NCI-H82 treated with DMSO at 0.1 percent for 48 hours (cell line): ENCODE measurements at regions not wholly inside any gene's neighbourhood (a gene's known extent, or its start where the extent isn't known, plus 50 kb on each side); places are given as distances from the start of the nearest gene placed in this dataset.

Source experiments
- DNase-seq: peaks from one replicate; lab custom pipeline; 2025; ENCODE audit not compliant: unreplicated experiment; lab: John Stamatoyannopoulos, UW

DNA sequence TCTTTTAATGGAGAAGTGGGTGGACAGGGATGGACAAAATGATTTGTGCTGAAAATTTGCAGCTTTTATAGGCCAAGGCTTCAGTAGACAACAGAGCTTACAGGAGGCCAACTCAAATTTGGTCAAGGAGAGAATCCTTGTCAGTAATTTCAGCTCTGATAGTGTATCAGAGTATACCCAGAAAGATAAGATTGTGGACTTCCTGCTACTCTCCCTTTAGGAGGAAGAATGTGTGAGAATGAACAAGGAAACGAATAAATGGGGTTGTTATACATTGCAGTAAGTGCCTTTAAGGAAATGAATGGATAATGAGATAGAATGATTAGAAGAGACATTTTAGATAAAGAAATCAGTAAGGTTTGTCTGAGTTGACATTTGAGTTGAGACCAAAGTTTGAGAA is 519.9 kb downstream of the UTRN start:
- DNase-seq = no peak

DNA sequence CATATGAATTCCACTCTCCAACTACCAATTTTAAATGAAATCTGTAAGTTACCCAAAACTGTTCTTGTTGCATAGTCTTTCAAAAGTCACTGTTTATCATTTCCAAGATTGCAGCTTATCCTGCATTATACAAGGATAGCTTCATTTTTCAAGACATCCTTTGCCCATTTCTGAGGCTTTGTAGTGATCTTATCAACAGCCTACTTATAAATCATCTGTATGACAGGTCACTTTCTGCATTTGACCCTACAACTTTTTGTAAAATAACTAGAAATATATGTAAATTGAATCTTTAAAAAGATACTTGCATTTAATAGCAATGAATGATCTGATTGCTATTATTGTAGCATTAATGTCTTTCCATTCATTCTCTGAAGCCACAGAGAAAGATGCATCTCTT is 521.1 kb downstream of the UTRN start:
- no peak for DNase-seq

DNA sequence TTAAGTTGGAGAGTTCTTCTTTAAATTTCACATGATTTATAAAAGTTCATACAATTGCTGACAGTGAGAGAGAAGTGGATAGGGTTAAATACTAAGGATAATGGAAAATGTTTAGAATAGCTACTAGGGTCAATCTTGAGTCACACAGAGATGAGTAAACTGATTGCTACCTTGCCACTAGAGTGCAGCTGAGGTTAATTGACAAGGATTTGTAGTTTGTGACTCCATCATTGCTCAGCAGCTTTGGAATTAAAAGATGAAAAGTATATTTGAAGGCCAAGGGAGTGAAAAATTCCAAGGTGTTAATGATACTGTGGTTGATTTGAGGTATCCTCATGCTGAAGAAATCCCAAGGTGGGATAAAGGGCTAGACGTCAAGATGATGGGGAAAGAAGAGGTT is 524.0 kb downstream of the UTRN start:
- no peak for DNase-seq

DNA sequence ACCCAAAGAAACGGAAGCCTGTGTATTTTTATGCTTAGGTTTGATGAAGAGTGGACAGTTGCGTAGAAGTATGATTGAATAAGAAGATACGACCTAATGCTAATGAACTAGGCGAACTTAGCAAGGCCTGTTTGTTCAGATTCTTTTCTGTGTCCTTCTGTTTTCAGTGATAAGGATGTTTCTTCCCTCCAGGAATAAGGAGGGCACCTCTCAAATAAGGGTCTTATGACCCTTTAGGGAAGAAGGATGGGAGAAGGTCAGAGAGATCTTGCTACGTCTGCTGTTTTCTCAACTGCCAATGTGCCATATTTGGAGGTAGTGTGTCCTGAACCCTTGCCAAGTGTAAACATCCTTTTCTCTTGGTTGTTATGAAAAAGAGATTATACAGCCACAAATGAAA is 524.8 kb downstream of the UTRN start:
- DNase-seq = no peak

DNA sequence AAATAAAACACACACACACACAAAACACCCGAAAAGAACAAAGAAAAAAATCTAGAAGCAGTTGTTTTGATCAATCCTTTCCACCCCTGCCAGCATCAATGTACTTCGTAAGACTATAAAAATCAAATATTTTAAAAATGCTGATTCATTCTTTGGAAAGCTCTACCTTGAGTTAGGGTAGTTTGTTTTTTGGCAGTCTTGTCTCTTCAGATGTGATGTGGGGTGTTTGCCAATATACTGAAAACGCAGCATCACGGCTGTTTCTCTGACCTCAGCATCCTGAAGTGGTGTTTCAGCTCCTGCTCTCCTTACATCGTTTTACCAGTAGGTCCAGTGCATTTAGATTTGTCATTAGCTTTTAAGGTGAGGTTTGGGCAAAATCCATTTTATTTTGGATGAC is 526.0 kb downstream of the UTRN start:
- no peak for DNase-seq

DNA sequence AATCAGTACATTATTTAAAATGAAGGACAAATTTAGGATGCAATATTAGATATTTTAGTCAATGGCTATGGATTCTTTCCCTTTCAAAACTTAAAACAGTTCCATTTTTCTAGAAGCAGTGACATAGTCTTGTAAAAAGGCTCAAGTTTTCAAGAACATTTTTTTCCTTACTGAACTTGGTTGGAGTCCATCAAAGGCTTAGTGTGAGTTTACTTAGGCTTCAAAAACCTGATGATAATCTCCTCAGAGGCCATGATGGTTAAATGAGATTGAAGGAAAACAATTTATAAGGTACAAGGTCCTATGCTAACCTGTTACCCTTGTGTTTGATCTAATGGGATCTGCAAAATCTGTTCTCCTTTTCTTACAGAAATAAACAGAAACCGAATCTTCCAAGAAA is 531.8 kb downstream of the UTRN start:
- peak; percentile 82 for DNase-seq

DNA sequence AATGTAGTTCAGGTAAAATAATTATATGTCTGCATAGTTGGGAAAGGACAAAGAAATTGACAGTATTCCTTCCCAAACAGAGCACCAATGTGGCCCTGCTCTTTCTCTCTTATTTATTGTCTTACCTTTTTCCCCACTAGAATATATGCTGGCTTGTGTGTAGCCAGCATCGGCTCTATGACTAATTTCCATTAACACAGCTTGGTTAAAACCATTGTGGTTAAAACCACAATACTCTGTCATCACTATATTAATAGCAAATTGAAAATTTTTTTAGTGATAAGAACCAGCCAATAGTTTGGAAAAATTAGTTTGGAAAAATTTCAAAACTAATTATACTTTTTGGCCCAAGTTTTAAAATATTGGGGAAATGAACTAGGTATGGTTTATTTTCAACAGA is 535.1 kb downstream of the UTRN start:
- DNase-seq = no peak

DNA sequence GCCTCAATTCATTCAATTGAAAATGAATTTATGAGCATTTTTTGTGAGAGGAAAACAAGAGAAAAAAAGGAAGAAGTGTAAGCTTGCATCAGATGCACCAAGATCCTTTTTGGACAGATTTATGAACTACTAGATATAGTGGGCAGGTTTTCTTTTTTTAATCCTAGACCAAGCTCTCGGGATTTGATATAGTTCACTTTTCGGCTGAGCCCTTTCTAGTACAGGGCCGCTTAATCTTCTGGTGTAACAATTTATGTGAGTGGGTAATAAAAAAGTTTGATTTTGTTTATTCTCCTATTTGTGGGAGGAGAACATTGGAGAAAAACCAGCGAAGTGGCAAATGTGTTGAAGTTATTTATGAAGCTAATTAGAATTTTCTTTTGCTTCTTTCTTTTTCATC is 538.0 kb downstream of the UTRN start:
- DNase-seq = no peak

DNA sequence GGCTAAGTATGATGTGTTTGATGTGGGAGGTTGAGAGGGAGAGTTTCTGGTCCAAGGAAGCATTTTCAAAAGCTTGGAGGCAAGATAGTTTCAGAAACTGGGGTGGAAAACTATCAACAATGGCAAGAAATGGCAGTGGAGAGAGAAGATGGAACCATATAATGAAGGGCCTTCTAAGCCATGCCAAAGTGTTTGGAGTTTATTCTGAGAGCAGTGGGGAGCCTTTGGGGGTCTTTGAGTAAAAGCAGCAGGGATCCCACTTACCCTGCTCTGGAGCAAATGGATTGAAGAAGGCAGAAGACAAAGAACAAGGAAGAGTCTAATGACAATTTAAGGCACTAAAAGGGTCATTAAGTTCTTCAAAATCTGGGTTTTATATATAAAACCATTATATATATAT is 538.9 kb downstream of the UTRN start:
- DNase-seq = no peak

DNA sequence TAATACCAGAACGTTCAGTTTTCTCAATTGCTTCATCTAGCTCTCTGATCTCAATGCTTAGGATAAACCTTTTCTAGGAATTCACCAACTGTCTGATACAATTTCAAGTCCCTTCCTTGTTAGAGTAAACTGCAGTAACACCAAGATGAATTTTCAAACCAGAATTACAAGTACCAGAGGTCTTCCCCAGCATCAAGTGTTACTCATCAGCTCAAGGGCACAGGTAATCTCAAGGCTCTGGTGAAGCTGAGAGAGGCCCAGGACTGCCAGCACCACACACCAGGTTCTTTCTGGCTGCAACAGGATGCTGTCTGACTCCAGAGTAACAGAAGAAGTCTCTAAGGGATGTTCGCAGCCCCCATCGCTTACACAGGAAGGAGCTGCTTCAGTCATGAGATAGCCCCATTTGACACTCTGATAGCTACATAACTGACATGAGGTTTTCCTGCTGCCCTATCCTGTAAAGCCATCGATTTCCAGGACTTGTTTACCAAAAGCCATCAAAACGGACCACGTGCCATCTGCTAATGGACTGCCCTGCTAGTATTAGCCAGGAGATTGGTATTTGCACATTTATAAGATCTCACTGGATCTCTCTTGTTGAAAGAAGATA is 549.4 kb downstream of the UTRN start:
- no peak for DNase-seq

DNA sequence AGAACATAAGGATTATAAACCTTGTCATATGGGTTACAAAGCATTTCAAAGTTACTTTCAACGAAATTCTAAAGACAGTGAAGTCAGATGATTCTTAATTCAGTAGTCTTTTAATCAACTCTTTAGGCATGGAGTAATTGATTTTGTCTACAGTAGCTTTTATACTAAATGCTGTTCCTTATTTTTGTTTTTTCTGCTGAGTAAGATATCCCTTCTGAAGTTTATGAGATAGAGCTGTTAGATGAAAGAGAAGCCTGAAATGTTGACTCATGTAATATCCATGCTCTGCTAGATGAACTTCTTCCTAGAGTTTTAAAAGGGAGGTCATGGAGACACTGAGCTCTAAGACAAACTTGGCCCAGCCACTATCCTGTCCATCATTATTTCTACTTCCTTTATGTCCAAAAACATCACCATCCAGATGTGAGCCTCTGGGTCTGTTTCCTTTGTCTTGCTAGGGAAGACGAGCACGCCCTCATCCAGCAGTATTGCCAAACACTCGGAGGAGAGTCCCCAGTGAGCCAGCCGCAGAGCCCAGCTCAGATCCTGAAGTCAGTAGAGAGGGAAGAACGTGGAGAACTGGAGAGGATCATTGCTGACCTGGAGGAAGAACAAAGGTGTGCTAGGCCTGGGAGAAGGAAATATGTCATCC is 550.3 kb downstream of the UTRN start:
- DNase-seq = no peak

DNA sequence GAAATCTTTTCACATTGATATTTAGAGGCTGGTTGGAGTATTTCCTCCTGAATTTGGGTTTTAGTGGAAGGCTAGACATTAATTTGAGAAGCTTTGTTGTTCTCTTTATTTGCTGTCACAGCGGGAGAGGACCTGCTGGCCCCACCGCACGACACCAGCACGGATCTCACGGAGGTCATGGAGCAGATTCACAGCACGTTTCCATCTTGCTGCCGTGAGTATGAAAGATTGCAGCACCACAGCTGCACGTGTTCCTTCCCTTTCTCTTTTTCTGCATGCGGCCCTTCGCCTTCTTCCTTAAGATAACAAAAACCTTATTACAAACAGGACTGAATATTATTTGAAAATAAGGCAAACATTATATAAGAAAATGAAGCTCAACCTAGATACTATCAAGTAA is 555.5 kb downstream of the UTRN start:
- DNase-seq = no peak

DNA sequence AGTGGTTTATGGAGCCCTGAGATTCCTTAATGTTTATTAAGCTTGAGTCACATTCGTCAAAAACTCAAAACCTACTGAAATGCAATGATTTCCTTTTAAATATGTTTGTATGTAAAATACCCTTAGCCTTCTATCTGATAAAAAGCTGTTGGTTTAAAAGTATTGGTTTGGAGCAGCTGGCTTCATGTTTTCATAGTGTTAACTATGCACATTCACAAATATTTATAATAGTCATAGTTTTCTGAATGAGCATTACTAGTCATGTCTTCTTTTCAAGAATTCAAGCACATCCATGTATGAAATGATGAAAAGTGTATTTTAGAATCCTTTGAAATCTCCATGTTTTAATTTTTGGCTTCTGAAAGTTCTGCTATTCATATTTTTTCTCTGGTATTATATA is 558.6 kb downstream of the UTRN start:
- DNase-seq = no peak

DNA sequence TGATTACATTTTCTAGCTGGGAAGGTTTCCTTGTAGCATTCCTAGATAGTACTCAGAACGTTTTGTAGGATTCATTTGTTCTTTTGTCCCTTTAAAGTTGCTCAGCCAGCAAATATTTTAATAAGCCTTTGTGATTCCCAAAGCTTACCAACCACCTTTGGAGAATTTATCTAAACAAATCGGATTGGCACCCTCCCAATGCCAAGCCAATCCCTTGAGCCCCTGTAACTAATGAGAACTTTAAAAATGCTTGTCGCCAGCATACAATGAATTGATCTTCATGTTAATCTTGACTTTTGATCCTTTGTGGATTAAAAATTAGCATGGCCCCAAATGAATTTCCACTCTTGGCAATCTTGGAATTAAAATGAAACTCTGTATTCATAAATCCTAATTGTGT is 559.5 kb downstream of the UTRN start:
- no peak for DNase-seq

DNA sequence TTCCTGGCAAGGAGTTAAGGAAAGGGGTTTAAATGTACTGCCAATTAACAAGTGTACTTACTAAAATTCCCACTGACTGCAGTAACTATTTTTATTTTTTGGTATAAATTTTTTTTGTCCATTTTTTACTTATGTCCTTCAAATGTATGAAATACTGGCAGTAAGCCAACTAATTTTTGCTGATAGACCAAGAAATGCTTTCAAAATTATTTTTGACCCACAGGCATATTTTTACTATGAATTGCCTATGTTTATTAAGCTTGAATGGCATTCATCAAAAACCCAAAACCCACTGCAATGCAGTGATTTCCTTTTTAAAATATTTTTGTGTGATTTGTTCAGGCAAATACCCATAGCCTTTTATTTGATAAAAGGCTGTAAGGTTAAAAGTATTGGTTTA is 560.1 kb downstream of the UTRN start:
- no peak for DNase-seq

DNA sequence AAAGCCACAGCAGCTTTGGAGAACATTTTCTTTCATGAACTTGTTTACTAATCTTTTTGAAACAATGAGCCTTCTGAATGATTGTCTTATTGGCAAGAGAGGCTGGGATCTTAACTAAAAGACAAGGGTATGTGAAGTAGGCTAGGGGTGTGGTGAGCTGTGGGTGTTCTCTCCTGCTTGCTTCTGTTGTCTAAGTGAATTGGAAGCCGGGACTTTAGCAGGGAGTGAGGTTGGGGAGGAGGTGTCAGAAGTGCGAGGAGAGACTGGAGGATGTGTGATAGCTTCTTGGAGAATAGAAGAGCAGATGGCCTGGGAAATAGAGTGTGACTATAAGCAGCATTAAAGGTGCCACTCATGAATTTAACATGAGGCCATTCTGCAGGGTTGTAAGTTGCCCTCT is 562.8 kb downstream of the UTRN start:
- peak; percentile 16 for DNase-seq

DNA sequence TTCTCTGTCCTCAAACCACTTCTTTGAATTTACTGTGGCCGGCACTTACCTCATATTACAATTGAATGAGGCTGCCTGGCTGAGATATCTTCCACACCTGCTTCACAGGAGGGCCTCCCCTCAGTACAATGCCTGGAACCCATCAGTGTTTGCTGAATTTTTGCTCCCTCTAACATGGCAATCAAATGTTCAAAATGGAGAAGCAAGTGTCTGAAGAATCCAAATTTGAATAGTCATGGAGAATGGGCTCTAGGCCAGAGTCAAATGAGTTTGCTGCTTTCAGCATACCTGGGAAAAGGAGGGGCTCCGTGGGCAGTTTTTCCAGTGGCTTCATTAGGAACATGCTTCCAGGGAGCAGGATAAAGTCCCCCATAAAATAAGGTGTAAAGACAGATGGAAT is 564.8 kb downstream of the UTRN start:
- DNase-seq = no peak

DNA sequence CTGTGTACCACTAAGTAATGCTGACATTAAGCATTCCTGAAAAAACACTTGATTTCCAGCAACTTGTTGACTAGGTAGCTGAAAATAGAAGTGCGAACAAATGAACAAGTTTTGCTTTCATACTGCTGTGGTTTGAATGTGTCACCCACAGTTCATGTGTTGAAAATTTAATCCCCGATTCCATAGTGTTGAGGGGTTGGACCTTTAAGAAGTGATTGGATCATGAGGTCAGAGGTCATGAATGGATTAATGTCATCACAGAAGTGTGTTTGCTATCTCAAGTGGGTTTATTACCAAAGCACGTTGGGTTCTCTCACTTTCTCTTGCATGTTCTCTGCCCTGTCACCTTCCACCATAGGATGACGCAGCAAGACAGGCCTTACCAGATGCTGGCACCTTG is 568.5 kb downstream of the UTRN start:
- DNase-seq = no peak

DNA sequence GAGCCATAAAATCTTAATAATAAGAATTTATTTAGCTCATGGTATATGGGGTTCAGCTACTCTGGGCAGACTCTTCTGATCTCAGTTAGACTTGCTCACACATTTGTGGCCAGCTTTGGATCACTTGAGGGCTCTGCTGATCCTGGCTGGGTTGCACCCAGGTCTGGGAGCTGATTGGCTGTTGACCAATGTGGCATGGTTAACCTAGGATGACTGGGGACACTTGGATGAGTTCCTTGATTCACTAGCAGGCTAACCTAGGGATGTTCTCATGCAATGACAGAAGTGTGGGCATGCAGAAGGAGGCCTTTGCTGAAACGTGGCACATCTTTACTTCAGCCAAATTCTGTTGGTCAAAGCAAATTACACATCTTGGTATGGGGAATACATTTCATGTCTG is 569.5 kb downstream of the UTRN start:
- no peak for DNase-seq

DNA sequence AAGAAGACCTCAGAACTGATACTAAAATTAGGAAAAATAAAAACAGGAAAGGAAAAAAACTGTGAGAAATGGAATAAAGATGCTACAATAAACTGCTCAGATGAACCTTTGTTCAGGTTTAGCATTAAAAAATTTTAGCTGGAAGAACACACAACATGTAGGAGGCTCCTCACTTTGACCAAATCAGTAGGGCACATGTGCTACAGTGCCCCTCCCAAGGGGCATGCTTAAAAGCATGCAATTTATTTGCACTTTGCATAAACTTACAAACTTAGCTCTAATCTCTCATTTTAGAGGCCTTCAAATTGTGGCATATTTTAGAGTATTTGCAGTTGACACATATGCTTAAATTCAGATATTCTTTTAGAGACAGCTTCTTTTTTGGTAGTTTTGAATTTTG is 570.2 kb downstream of the UTRN start:
- no peak for DNase-seq

DNA sequence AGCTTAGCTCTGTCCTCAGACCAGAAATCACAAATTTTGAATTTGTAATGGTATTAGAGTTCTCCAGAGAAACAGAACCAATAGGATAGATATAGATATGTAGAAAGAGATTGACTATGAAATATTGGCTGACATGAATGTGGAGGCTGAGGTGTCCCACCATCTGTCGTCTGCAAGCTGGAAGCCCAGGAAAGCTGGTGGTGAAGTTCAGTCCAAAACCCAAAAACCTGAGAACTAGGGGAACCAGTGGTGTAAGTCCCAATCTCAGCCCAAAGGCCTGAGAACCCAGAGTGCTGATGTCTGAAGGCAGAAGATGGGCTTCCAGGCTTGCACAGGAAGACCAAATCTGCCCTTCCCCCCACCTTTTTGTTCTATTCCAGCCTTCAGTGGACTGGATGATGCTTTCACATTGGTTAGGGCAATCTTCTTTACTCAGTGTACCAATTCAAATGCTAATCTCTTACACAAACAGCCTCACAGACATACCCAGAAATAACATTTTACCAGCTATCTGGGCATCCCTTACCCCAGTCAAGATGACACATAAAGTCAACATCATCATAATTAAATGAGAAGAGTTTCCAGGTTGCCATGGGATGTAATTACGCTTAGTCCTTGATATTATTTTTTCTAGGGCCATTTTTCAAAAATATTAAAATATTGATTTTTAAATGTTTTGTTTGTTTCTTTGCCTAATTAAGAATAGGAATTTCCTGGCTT is 570.8 kb downstream of the UTRN start:
- no peak for DNase-seq

DNA sequence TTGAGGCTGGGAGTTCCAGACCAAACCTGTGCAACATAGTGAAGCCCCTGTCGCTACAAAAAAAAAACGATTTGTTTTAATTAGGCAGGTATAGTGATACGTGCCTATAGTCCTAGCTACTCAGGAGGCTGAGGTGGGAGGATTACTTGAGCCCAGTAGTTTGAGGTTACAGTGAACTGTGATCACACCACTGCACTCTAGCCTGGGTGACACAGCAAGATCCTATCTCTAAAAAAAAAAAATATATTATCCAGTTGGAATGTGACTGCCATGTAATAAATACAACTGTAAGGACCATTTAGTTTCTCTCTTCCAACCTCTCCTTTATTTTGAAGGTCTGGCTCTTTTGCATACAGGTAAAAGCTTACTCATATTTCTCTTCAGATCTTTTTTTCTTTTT is 571.5 kb downstream of the UTRN start:
- no peak for DNase-seq

DNA sequence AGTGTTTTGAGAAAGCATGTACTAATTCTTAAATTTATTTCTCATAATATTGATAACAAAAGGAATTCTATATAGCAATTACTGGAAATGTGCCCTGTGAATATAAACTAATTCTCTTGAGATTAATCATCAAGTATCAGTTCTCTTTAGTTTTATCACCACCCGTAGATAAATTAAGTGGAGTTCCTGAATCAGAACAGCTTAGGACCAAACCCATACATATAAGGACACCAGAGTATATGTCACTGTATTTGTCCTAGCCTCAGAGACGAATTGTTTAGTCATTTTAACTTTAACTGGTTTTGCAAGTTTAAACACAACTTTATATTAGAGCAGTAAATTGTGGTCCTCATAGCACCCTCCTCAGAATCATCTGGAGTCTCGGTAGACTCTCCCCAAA is 572.0 kb downstream of the UTRN start:
- no peak for DNase-seq
